Panc1 (cell line): ENCODE measurements at regions not wholly inside any gene's neighbourhood (a gene's known extent, or its start where the extent isn't known, plus 50 kb on each side); places are given as distances from the start of the nearest gene placed in this dataset.

Experiments
- ATAC-seq: fragments of 200-7000 bp; cut with Tn5 transposase; 2 replicates; pipeline ENCODE4 v1.9.1; 2020; ENCODE audit warnings: mild to moderate bottlenecking, moderate library complexity
- BruUV-seq: library from RNA; stranded (reverse); fragments of 400-500 nt; replicated peaks from 2 replicates; lab custom pipeline; 2021; lab: Mats Ljungman, UMichigan
- CTCF ChIA-PET: fragments of 300-600 bp; sonication (Branson Sonifier 250); formaldehyde crosslinking; loops from one replicate; lab custom pipeline; 2022; ENCODE audit warnings: antibody characterized with exemption; lab: Charles Lee
- POLR2A ChIA-PET: fragments of 300-600 bp; sonication (Branson Sonifier 250); formaldehyde crosslinking; loops from one replicate; lab custom pipeline; 2022; ENCODE audit warnings: antibody characterized with exemption; lab: Charles Lee
- DNase-seq: peaks from one replicate; pipeline ENCODE4 v3.0.0-alpha.2; 2010; ENCODE audit warnings: low read depth, low spot score
- H3K27ac ChIP-seq: 2 replicates; pipeline ENCODE4 v1.5.1; 2011; ENCODE audit warnings: mild to moderate bottlenecking, low read length, inconsistent platforms
- H3K27me3 ChIP-seq: fragments of 200-500 bp; sonication (Bioruptor generic); 2 replicates; pipeline ENCODE4 v1.6.0; 2014; ENCODE audit warnings: low read length, inconsistent platforms; ENCODE audit not compliant: control insufficient read depth, insufficient read depth
- H3K36me3 ChIP-seq: fragments of 200-500 bp; sonication (Bioruptor generic); 2 replicates; pipeline ENCODE4 v1.5.1; 2014; ENCODE audit warnings: inconsistent platforms, mild to moderate bottlenecking, low read length, moderate library complexity; ENCODE audit not compliant: control insufficient read depth, insufficient read depth
- H3K4me1 ChIP-seq: 2 replicates; pipeline ENCODE4 v1.5.1; 2011; ENCODE audit warnings: inconsistent platforms, mild to moderate bottlenecking, low read length, moderate library complexity; ENCODE audit not compliant: control insufficient read depth, insufficient read depth
- H3K4me3 ChIP-seq, 2 experiments: 2 replicates each; pipeline ENCODE4 v1.5.1; 2011 to 2012; ENCODE audit warnings: low read depth in 2 of 2, low read length in 2 of 2, mild to moderate bottlenecking in 2 of 2, inconsistent platforms in 1 of 2, moderate library complexity in 1 of 2
- H3K9me3 ChIP-seq: fragments of 200-500 bp; sonication (Bioruptor generic); 2 replicates; pipeline ENCODE4 v1.5.1; 2014; ENCODE audit warnings: low read depth, mild to moderate bottlenecking, inconsistent platforms, low read length, moderate library complexity; ENCODE audit not compliant: control insufficient read depth, insufficient read depth
- POLR2AphosphoS5 ChIP-seq: IDR thresholded peaks from 2 replicates; pipeline ENCODE4 v1.6.1; 2012; ENCODE audit warnings: mild to moderate bottlenecking, low read depth, low read length, moderate library complexity
- SIN3A ChIP-seq: IDR thresholded peaks from 2 replicates; pipeline ENCODE4 v1.6.1; 2012; ENCODE audit warnings: low read depth, mild to moderate bottlenecking, low read length, moderate library complexity, borderline replicate concordance; ENCODE audit not compliant: insufficient read depth
- TCF7L2 ChIP-seq: IDR thresholded peaks from 2 replicates; pipeline ENCODE4 v1.6.1; 2011; ENCODE audit warnings: mild to moderate bottlenecking, low read depth, low read length, inconsistent platforms
- in situ Hi-C: cut with HindIII; loops from 2 replicates; pipeline ENCODE4 v1.10.0; 2016; ENCODE audit warnings: low sequenced_read_pairs, low pct_unique_long_range_greater_than_20kb
- intact Hi-C: fragments of 100-400 bp; cut with micrococcal nuclease; formaldehyde crosslinking; loops from one replicate; pipeline ENCODE4 v1.10.0; 2022; ENCODE audit not compliant: unreplicated experiment
- TF ChIP-seq, protein P1 (sequence below): fragments of 450-650 bp; IDR thresholded peaks from 2 replicates; pipeline ENCODE4 v1.5.1; 2017; ENCODE audit warnings: mild to moderate bottlenecking
- TF ChIP-seq, protein P2 (sequence below), 2 experiments: IDR thresholded peaks; 2 replicates each; pipeline ENCODE4 v1.6.1; 2011 to 2012; ENCODE audit warnings: low read depth in 2 of 2, control low read depth in 1 of 2, low read length in 1 of 2, mild to moderate bottlenecking in 1 of 2, moderate library complexity in 1 of 2; ENCODE audit not compliant: insufficient read depth in 1 of 2

DNA sequence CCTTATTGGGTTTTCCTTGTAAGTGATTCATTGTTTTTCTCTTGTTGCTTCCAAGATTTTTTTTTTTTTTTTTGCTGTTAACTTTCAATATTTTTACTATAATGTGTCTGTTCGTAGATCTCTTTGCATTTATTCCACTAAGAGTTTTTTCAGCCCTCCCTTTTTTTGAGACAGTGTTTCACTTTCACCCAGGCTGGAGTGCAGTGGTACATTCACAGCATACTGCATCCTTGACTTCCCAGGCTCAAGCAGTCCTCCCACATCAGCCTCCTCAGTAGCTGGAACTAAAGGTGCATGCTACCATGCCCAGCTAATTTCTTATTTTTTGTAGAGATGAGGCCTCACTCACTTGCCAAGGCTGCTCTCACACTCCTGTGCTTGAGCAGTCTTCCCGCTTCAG lies 1282.0 kb upstream of the CNTN5 start:
- TF ChIP-seq TCF7L2 (no peak), SIN3A (no peak), POLR2AphosphoS5 (no peak)
- TF ChIP-seq, protein P1, sequence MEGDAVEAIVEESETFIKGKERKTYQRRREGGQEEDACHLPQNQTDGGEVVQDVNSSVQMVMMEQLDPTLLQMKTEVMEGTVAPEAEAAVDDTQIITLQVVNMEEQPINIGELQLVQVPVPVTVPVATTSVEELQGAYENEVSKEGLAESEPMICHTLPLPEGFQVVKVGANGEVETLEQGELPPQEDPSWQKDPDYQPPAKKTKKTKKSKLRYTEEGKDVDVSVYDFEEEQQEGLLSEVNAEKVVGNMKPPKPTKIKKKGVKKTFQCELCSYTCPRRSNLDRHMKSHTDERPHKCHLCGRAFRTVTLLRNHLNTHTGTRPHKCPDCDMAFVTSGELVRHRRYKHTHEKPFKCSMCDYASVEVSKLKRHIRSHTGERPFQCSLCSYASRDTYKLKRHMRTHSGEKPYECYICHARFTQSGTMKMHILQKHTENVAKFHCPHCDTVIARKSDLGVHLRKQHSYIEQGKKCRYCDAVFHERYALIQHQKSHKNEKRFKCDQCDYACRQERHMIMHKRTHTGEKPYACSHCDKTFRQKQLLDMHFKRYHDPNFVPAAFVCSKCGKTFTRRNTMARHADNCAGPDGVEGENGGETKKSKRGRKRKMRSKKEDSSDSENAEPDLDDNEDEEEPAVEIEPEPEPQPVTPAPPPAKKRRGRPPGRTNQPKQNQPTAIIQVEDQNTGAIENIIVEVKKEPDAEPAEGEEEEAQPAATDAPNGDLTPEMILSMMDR = no peak
- TF ChIP-seq, protein P2, sequence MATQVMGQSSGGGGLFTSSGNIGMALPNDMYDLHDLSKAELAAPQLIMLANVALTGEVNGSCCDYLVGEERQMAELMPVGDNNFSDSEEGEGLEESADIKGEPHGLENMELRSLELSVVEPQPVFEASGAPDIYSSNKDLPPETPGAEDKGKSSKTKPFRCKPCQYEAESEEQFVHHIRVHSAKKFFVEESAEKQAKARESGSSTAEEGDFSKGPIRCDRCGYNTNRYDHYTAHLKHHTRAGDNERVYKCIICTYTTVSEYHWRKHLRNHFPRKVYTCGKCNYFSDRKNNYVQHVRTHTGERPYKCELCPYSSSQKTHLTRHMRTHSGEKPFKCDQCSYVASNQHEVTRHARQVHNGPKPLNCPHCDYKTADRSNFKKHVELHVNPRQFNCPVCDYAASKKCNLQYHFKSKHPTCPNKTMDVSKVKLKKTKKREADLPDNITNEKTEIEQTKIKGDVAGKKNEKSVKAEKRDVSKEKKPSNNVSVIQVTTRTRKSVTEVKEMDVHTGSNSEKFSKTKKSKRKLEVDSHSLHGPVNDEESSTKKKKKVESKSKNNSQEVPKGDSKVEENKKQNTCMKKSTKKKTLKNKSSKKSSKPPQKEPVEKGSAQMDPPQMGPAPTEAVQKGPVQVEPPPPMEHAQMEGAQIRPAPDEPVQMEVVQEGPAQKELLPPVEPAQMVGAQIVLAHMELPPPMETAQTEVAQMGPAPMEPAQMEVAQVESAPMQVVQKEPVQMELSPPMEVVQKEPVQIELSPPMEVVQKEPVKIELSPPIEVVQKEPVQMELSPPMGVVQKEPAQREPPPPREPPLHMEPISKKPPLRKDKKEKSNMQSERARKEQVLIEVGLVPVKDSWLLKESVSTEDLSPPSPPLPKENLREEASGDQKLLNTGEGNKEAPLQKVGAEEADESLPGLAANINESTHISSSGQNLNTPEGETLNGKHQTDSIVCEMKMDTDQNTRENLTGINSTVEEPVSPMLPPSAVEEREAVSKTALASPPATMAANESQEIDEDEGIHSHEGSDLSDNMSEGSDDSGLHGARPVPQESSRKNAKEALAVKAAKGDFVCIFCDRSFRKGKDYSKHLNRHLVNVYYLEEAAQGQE (IDR thresholded peaks at IDR 0.05; ENCODE audit: insufficient read depth in 1 of 2, low read depth in 2 of 2, low read length in 1 of 2) = no peak
- no peaks in the 10 kb centered on the region for H3K36me3 ChIP-seq
- intact Hi-C loops = no loop called here
- no peaks in the 10 kb centered on the region for H3K27me3 ChIP-seq
- no peak overlapping the region for H3K27ac ChIP-seq
- no peaks in the 10 kb centered on the region for H3K9me3 ChIP-seq
- no peak overlapping the region for H3K4me3 ChIP-seq
- H3K4me1 ChIP-seq = no peaks in the 10 kb centered on the region
- ChIA-PET POLR2A (no interaction called here), CTCF (no interaction called here)
- DNase-seq = no peak
- no TSS peak for BruUV-seq
- in situ Hi-C loops = no loop called here
- no peak for ATAC-seq

- intact Hi-C loops (no loop called here), in situ Hi-C loops (no loop called here)
- H3K4me1 ChIP-seq = no peaks in the 10 kb centered on the region
- ATAC-seq (no peak), DNase-seq (no peak)
- TF ChIP-seq POLR2AphosphoS5 (no peak), TCF7L2 (no peak), SIN3A (no peak)
- TF ChIP-seq, protein P1 = no peak
- TF ChIP-seq, protein P2 (IDR thresholded peaks at IDR 0.05; ENCODE audit: insufficient read depth in 1 of 2, low read depth in 2 of 2, low read length in 1 of 2) = no peak
- H3K27ac ChIP-seq = no peak overlapping the region
- H3K9me3 ChIP-seq = no peaks in the 10 kb centered on the region
- BruUV-seq = no TSS peak
- H3K36me3 ChIP-seq = no peaks in the 10 kb centered on the region
- ChIA-PET POLR2A (no interaction called here), CTCF (no interaction called here)
- no peaks in the 10 kb centered on the region for H3K27me3 ChIP-seq
- no peak overlapping the region for H3K4me3 ChIP-seq
Measured at GRCh38 chr11:97739932-97740800, 1280.6 kb upstream of the CNTN5 start.
